ENCODE measurements at regions not wholly inside any gene's neighbourhood (a gene's known extent, or its start where the extent isn't known, plus 50 kb on each side); places are given as distances from the start of the nearest gene placed in this dataset.

- TF ChIP-seq, protein P1, sequence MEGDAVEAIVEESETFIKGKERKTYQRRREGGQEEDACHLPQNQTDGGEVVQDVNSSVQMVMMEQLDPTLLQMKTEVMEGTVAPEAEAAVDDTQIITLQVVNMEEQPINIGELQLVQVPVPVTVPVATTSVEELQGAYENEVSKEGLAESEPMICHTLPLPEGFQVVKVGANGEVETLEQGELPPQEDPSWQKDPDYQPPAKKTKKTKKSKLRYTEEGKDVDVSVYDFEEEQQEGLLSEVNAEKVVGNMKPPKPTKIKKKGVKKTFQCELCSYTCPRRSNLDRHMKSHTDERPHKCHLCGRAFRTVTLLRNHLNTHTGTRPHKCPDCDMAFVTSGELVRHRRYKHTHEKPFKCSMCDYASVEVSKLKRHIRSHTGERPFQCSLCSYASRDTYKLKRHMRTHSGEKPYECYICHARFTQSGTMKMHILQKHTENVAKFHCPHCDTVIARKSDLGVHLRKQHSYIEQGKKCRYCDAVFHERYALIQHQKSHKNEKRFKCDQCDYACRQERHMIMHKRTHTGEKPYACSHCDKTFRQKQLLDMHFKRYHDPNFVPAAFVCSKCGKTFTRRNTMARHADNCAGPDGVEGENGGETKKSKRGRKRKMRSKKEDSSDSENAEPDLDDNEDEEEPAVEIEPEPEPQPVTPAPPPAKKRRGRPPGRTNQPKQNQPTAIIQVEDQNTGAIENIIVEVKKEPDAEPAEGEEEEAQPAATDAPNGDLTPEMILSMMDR (conservative IDR thresholded peaks at IDR 0.05) = no peak
- TF ChIP-seq ZFX (IDR thresholded peaks at IDR 0.05) = no peak
- no peak overlapping the region for H3K27ac ChIP-seq
Measured at GRCh38 chr9:3660936-3661335, 135.1 kb upstream of the RFX3 start.

GRCh38 chr9:3659647-3660046 is 133.8 kb upstream of the RFX3 start:
- TF ChIP-seq, protein P1 (conservative IDR thresholded peaks at IDR 0.05) = no peak
- TF ChIP-seq ZFX (IDR thresholded peaks at IDR 0.05) = no peak
- no peak overlapping the region for H3K27ac ChIP-seq

GRCh38 chr9:3658964-3659363 is 133.2 kb upstream of the RFX3 start:
- H3K27ac ChIP-seq = no peak overlapping the region
- no peak for TF ChIP-seq ZFX (IDR thresholded peaks at IDR 0.05)
- TF ChIP-seq, protein P1 (conservative IDR thresholded peaks at IDR 0.05) = no peak

DNA sequence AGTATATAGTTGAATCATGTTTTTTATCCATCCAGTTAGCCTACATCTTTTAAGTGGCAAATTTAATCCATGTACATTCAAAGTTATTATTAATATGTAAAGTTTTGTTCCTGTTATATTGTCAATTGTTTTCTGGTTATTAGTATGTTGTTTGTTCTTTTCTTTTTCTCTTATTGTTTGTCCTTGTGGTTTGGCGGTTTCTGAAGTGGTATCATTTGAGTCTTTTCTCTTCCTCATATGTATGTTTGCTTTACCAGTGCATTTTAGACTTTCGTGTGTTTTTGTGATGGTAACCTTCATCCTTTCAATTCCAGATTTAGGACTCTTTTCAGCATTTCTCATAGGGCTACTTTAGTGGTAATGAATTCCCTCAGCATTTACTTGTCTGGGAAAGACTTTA is 130.4 kb upstream of the RFX3 start:
- H3K27ac ChIP-seq = no peak overlapping the region
- TF ChIP-seq, protein P1 (conservative IDR thresholded peaks at IDR 0.05) = no peak
- TF ChIP-seq ZFX (IDR thresholded peaks at IDR 0.05) = no peak

GRCh38 chr9:3650994-3651622 is 125.3 kb upstream of the RFX3 start:
- TF ChIP-seq ZFX (IDR thresholded peaks at IDR 0.05) = no peak
- TF ChIP-seq, protein P1 (conservative IDR thresholded peaks at IDR 0.05) = no peak
- no peak overlapping the region for H3K27ac ChIP-seq

DNA sequence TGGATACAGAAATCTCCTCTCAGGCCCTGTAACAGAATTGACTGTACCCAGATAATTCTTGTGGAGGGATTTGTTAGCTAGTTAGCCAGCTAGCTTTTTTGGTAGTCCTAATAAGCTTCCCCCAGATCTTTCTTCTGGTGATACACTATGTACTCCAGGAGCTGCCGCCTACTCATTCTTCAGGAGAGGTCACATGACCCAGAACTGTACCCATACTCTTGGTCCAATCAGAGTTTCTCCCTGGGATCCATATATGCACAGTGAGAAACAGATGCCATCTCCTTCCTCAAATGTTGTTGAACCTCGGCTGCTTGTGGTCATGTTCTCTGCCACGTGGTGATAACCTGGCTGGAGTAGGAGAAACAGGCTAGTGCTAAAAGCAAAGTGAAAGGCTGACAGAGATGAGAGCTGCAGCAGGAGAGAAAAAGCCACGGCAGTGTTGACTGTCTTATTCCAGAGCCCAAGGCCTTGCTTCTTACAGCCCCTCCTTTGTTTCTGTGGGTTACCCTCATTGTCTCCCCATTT is 123.0 kb upstream of the RFX3 start:
- TF ChIP-seq ZFX (IDR thresholded peaks at IDR 0.05) = no peak
- TF ChIP-seq, protein P1 (conservative IDR thresholded peaks at IDR 0.05) = no peak

DNA sequence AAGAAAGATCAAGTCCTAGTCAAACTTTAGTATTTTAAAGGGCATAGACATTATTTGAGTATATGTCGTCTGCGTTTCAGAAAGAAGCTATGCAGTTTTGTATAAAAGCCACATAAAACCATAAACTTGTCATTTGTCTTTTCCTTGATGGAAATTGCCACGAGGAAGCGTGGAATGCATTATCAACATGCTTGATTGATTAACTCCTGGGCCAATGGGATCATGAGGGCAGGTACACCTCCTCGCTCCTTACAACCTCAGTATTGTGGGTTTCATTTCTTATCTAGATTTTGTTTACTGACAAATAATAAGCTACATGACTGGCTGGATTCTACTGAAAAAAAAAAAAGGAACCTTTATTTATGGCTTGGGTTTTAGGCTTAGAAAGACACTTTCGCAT is 122.5 kb upstream of the RFX3 start:
- TF ChIP-seq ZFX (IDR thresholded peaks at IDR 0.05) = no peak
- TF ChIP-seq, protein P1 (conservative IDR thresholded peaks at IDR 0.05) = no peak
- H3K27ac ChIP-seq = no peak overlapping the region

More for the DNA sequence above, 123.0 kb upstream of the RFX3 start:
- no peak overlapping the region for H3K27ac ChIP-seq
